ENCODE measurements at regions not wholly inside any gene's neighbourhood (a gene's known extent, or its start where the extent isn't known, plus 50 kb on each side); places are given as distances from the start of the nearest gene placed in this dataset.

GRCh38 chr18:75525331-75525730, 97.8 kb upstream of the SMIM21 start:
- DNase-seq, result no peak

DNA sequence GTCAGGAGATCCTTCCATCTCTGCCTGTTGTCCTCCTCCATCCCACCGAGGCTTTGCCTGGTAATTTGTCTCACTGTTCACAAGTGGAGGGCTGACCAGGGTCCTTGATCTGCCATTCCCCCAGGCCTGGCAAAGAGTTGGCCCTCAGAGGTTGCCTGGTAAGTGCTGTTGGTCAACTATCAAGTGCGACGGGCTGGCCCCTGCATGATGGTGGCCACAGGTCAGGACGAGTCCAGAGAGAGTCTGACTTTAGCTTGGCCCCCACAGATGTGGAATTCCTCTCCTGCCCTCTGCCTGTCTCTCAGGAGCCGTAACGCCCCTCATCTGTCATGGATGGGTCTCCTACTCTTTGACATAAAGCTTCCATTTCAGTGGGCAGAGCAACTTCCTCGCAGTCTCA, 97.3 kb upstream of the SMIM21 start:
- DNase-seq, result no peak

DNA sequence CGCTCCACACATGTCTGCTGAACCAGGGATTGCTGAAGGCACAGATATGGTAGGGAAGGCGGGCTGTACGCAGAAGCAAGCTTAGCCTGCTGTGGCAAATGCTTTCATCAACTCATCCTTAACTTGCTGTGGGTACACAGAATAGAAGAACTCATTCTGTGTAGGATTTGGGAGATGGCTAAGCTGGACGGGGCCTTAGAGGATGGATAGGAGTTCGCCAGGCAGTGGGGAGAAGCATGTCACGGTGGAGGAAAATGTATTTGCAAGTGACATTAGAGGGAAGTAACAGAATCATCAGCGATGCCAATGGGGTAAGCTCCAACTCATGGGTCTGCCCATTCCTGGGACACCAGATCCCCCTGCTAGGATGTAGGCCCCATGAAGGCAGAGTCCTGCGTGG, 96.7 kb upstream of the SMIM21 start:
- no peak for DNase-seq

DNA sequence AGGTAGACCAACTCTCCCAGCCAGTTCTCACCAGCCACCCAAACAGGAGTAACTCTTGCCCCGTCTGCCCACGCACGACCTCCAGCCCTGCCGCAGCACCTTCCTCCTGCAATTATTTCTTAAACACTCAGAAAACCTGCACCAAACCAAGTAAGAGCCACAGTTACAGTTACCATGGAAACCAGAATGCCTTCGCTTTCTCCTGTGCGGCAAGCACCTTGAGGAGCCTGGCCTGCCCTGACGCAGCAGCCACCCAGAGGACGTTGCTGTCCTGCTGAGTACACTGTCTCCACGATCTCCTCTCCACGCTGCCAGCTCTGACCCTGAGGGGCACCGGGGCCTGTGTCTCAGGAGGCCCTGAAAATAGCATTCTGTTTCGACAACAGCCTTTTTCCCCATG, 94.3 kb upstream of the SMIM21 start:
- DNase-seq, result no peak

- no peak for DNase-seq
Observed at GRCh38 chr18:75518007-75518406, 90.5 kb upstream of the SMIM21 start.

GRCh38 chr18:75517286-75517685, 89.8 kb upstream of the SMIM21 start:
- DNase-seq, result no peak

GRCh38 chr18:75507636-75508035, 80.1 kb upstream of the SMIM21 start:
- no peak for DNase-seq

GRCh38 chr18:75506913-75507312, 79.4 kb upstream of the SMIM21 start:
- no peak for DNase-seq

- no peak for DNase-seq
Observed at GRCh38 chr18:75504469-75504868, 77.0 kb upstream of the SMIM21 start.

DNA sequence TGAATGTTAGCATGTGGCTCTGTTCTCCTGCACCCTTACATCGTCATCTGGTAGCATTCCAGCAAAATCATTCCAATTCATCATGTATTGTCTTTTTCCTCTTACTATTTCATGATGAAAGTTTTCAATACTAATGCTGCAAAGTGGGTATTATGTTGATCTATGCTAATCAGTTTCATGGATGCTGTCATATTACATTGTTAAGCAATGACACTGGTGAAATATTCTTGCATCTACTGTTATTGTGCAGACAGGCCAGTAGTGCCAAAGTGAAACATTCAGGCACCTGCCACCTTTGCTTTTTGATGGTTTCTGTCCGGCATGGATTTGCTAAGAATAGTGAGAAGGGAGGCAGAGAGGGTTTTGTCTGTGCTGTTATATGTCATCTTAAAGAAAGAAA, 76.1 kb upstream of the SMIM21 start:
- no peak for DNase-seq

DNA sequence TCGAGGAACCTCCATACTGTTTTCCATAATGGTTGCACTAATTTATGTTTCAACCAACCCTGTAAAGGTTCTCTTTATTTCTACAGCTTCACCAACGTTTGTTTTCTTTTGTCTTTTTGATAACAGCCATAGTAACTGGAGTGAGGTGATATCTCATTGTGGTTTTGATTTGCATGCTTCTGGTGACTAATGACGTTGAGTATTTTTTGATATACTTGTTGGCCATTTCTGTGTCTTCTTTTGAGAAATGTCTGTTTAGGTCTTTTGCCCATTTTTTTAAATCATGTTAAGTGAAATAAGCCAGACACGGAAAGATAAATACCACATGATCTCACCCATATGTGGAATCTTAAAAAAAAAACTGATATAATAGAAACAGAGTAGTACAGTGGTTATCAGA, 74.8 kb upstream of the SMIM21 start:
- DNase-seq, result no peak

GRCh38 chr18:75500545-75500944, 73.0 kb upstream of the SMIM21 start:
- DNase-seq, result no peak

DNA sequence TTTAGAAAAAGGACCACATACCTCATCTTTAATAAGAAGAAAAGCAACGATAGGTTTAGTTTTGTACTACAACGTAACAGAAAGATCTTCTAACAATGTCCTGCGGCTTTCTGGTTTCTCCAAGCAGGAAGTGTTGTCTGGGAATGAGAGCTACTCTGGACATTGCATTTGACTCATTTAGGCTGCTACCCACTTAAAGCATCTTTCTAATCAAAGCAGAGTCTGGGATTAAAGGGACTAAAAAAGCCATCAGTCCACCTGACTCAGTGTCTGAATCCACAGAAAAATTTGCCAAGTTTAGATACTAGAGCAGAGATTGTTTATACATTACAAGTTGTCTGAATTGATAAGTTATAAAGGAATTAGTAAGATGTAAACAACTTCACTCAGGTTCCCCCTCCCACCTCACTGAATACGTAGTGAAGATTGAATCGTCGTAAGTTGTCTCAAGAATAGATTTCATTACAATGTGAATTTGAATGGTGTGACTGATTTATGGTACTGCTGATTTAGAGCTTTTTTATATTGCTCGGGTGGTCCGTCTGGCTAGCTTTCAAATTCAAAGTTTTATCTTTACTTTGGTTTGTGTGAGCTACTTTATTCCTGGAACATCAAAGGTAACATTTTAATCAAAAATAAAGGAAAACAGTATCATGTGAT, 70.2 kb upstream of the SMIM21 start:
- no peak for DNase-seq

- no peak for DNase-seq
Observed at GRCh38 chr18:75496151-75496550, 68.6 kb upstream of the SMIM21 start.

DNA sequence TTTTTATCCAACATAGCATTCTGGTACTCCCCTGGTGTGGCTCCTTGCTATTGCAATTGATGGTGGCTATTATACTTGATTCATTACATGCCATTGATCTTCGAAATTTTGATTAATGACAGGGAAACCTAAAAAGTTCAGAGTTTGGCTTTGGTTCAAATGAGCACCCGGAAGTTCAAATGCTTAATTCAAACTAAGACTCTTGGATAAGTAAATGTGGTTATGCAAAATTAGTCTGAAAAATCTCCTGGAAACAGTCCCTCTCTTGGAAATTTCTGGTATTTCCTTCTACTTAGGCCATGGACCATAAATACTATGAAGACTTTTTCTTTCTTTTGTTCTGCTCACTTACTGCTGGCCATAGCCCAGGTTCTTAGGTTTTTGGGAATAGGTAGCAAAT, 65.3 kb upstream of the SMIM21 start:
- DNase-seq, result no peak

DNA sequence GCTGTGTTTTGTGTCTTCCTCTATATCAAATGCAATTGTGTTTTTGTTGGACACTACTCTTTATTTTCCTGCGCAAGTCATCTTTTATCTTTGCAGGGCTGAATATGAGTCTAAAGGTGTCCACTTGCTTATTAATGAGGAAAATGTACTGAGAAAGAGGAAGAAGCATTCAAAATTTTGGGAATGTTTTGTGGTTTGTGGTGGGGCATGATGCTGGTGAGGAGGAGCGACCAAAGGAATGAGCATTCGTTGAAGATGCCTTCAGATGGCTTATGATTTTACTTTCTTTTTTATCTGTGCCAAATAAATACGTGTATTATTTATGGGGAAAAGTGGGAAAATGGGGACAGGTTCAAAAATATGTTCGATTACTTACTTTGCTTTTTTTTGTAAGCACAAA, 63.9 kb upstream of the SMIM21 start:
- no peak for DNase-seq

- DNase-seq, result no peak
Observed at GRCh38 chr18:75489493-75490190, 62.1 kb upstream of the SMIM21 start.

DNA sequence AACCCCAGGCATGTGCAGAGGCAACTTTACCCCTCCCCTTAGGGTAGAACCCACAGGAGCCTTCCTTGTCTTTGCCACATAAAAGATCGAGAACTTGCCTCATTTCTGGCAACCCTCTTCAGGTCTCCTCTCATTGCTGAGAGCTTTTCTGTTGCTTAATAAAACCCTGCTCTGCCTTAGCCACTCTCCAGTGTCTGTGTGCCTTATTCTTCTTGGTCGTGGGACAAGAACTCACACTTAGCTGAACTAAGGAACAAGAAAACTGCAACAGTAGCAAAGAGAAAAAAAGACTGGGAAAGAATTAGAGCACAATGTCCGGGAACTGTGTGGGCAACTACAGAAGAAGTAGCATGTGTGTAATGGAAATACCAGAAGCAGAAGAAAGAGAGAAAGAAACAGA, 56.2 kb upstream of the SMIM21 start:
- DNase-seq, result no peak

GRCh38 chr18:75482880-75483279, 55.4 kb upstream of the SMIM21 start:
- no peak for DNase-seq

DNA sequence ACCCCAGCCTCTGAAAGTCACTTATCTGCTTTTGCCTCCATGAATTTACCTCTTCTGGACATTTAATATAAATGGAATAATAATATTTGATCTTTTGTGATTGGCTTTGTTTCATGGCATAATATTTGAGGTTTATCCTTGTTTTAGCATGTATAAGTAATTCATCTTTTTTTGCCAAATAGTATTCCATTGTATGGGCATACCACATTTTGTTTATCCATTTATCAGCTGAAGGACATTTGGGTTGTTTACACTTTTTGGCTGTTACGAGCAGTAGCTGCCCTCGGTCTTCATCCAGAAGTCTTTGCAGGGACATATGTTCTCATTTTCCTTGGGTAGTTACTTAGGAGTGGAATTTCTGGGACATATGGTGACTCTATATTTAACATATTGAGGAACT, 53.0 kb upstream of the SMIM21 start:
- DNase-seq, result no peak

DNA sequence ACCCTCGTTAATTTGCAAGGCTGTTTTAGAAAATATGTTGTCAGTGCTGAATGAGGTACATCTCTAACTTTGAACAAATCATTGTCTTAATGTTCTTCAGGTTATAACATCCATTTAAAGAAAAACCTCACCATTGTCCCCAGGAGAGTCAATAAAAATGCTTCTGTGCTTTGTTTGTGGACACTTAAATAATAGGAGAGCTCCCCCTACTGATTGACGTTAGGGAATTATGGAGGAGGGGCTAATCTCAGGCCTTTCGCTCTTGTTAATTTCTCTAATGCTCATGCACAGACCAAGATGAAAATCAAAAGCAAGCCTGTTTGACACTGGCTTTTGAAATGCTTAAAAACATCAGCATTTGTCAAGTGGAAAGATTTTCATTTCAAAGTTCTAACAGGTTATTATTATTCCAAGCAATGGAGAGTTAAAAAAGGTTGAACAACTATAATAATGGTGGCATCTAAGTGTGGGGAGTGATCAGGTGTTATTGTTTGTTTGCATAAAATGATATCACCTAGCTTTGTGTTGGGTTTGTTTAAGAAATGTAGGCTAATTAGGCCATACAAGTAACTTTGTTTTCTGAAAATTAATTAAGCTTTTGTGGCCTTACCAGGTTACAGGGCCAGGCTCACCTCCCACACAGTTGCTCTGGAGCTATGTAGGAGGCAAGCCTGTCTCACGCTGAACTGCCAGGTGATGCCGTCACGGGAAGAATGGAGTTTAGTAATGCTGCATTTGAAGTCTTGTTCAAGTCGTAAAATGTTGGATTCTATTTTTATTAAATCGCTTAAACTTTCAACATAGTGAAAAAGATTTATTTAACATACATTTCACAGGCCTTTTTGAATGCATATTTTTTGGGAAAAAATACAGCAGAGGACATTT, 51.7 kb upstream of the SMIM21 start:
- DNase-seq, result peak; percentile 24

DNA sequence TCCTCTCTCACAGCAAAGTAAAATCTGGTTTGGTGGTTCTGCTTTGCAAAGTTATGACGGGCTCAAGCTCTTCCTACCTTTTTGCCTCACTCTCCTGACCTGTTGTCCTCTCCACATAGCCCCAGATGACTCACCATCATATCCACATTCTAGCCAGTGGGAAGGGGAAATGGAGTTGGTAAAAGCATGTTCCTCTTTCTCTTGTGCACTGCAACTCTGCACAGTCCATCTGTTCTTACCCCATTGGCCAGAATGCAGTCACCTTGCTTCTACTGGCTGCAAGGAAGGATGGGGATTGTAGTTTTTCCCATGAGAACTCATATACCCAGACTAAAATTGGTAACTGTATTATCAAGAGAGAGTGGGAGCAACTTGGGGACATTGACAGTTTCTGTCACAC, 50.4 kb upstream of the SMIM21 start:
- DNase-seq, result no peak

Measured in NCI-H1105 (cell line).